Dedifferentiated amniotic fluid mesenchymal stem cell (primary cell): ENCODE measurements at regions not wholly inside any gene's neighbourhood (a gene's known extent, or its start where the extent isn't known, plus 50 kb on each side); places are given as distances from the start of the nearest gene placed in this dataset.

ENCODE experiments used
- DNase-seq: peaks from one replicate; pipeline ENCODE4 v3.0.0-alpha.2; 2016; ENCODE audit errors: extremely low spot score

GRCh38 chr12:90030726-90031125 lies 322.1 kb upstream of the ATP2B1 start:
- DNase-seq, result no peak

GRCh38 chr12:90029317-90029716 lies 320.7 kb upstream of the ATP2B1 start:
- DNase-seq, result no peak

GRCh38 chr12:90028635-90029051 lies 320.0 kb upstream of the ATP2B1 start:
- DNase-seq, result no peak

- DNase-seq, result no peak
These were observed 319.4 kb upstream of the ATP2B1 start for GRCh38 chr12:90027889-90028634.

- DNase-seq, result no peak
These were observed 318.4 kb upstream of the ATP2B1 start for GRCh38 chr12:90027041-90027440.

- DNase-seq, result no peak
These were observed 317.9 kb upstream of the ATP2B1 start for GRCh38 chr12:90026516-90026915.

GRCh38 chr12:90024262-90024661 lies 315.6 kb upstream of the ATP2B1 start:
- DNase-seq, result peak; percentile 31

- DNase-seq, result no peak
These were observed 314.7 kb upstream of the ATP2B1 start for GRCh38 chr12:90023207-90023900.

GRCh38 chr12:90021795-90022440 lies 313.3 kb upstream of the ATP2B1 start:
- DNase-seq, result no peak

- DNase-seq, result no peak
These were observed 312.2 kb upstream of the ATP2B1 start for GRCh38 chr12:90020881-90021280.

GRCh38 chr12:90020436-90020835 lies 311.8 kb upstream of the ATP2B1 start:
- no peak for DNase-seq

- DNase-seq, result no peak
These were observed 311.4 kb upstream of the ATP2B1 start for GRCh38 chr12:90020014-90020413.

GRCh38 chr12:90017316-90017715 lies 308.7 kb upstream of the ATP2B1 start:
- DNase-seq, result peak; percentile 66

GRCh38 chr12:90015228-90015627 lies 306.6 kb upstream of the ATP2B1 start:
- DNase-seq, result peak; percentile 33

GRCh38 chr12:90013409-90013808 lies 304.8 kb upstream of the ATP2B1 start:
- no peak for DNase-seq

GRCh38 chr12:90010089-90010488 lies 301.5 kb upstream of the ATP2B1 start:
- no peak for DNase-seq

- DNase-seq, result no peak
These were observed 299.6 kb upstream of the ATP2B1 start for GRCh38 chr12:90008277-90008676.

GRCh38 chr12:90004319-90005074 lies 295.9 kb upstream of the ATP2B1 start:
- DNase-seq, result no peak

GRCh38 chr12:90003688-90004087 lies 295.1 kb upstream of the ATP2B1 start:
- DNase-seq, result no peak

GRCh38 chr12:90000721-90001120 lies 292.1 kb upstream of the ATP2B1 start:
- DNase-seq, result no peak

- peak; percentile 73 for DNase-seq
These were observed 291.3 kb upstream of the ATP2B1 start for GRCh38 chr12:89999699-90000505.
